PC-3 (cell line): ENCODE measurements at regions not wholly inside any gene's neighbourhood (a gene's known extent, or its start where the extent isn't known, plus 50 kb on each side); places are given as distances from the start of the nearest gene placed in this dataset.

Source experiments
- CTCF ChIP-seq: fragments of 300-600 bp; sonication (generic); conservative IDR thresholded peaks from 2 replicates; pipeline ENCODE4 v1.5.1; 2017; ENCODE audit warnings: antibody characterized with exemption, low read depth, mild to moderate bottlenecking, low read length
- EZH2 ChIP-seq: fragments of 300-600 bp; sonication (generic); IDR thresholded peaks from one replicate; pipeline ENCODE4 v1.6.1; 2017; ENCODE audit warnings: antibody characterized with exemption, mild to moderate bottlenecking, low read length; ENCODE audit not compliant: unreplicated experiment

GRCh38 chr5:110338341-110339083 lies 388.0 kb downstream of the TMEM232 start:
- TF ChIP-seq CTCF (no peak), EZH2 (no peak)
